ENCODE measurements at regions not wholly inside any gene's neighbourhood (a gene's known extent, or its start where the extent isn't known, plus 50 kb on each side); places are given as distances from the start of the nearest gene placed in this dataset.
"Not testable (repeated sequence)": the region's sequence is repeated elsewhere in the genome, so short reads cannot be mapped to it uniquely, and the experiment has no call there.

DNA sequence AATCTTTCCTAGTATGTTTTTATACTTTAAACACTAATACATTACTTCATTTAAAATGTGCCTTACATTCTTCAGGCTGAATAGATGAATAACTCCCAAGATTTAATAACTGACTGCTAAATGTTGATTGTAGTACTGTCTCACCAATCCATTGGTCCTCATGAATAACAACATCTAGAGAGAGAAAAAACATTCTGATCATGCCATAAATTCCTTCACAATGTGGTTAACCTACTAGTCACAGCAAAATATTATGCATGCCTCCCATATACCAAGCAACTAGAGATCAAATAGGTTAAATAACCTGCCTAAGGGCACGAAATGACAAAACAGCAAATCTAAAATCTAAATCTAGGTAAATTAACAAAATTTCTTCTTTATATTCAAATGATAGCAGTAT lies 66.2 kb downstream of the SYT15 start:
- not testable (repeated sequence) for DNase-seq

DNA sequence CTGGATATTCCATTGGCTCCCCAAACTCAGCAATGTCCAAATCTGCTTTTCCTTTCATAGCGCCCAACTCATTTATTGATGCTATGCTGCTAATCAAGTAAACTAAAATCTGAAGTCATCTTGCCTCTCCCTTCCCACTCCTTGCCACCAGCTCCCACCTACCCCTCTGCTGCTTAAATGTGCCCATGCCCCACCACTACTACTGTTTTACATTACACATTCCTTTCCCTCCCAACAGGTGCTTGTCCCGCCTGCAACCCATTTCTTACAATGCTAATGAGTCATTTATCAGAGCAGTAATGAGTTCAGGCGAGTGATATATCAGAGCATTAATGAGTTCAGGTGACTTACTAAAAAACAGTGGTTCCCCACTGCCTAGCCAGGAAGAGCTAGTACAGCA lies 67.2 kb downstream of the SYT15 start:
- not testable (repeated sequence) for DNase-seq

DNA sequence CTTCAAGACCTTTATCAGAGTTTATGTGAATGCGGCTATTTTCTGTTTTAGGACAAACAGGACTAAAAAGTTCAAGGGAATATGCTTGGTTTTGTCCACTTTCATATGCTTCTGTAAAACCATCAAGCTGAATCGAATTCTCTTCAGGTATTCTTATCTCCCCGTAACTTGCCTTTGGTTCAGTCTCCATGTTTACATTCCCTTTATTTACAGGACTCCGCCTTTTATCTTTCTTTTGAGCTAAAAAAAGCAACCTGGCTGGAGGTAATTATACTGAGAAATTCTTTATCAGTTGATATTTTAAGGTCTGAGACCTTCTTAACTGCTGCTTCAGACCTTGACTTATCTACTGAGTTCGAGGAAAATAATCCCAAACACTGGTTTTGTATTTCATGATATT lies 72.0 kb downstream of the SYT15 start:
- DNase-seq, result not testable (repeated sequence)

DNA sequence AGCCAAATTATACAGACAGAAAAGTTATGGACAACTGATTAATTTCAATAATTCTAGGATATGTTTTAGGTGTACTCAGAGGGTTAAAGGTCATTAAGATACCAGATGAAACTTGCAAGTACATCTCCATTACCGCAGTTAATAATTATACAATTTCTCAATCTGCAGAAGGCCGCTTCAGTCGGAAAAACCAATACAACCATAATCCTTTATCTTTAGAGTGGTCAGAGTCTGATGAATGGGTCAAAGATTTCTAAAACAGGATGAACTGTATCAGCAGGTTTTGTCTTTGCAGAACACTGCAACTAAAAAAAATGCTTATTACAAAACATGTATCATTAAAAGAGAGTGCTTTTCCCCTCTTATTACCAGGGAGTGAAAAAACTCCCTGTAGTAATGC lies 78.5 kb downstream of the SYT15 start:
- DNase-seq, result not testable (repeated sequence)

DNA sequence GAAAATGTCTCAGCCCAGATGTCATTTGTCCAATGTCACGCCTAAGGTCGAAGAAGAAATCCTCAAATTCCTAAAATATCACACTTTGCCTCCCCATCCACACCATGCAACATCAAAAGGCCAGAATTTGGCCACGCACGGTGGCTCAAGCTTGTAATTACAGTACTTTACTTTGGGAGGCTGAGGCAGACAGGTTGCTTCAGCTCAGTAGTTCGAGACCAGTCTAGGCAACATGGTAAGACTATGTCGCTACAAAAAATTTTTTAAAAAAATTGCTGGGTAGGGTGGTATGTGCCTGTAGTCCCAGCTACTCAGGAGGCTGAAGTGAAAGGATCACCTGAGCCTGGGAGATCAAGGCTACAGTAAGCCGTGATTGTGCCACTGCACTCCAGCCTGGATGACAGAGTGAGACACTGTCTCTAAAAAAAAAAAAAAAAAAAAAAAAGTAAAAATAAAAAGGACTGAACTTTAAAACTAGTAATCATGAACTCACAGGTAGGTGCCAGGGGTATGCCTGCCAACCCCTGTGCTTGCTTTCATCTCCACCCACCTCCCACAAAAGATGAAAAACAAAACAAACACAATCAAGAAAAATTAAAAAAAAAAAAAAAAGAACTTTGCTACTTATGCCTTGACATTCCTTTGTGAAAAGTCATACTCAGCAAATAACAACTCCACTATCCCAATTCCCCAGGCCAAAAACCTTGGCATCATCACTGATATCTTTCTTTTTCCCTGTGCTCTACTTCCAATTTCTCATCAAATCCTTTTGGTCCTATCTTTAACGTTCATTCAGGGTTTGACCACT lies 81.3 kb downstream of the SYT15 start:
- not testable (repeated sequence) for DNase-seq

DNA sequence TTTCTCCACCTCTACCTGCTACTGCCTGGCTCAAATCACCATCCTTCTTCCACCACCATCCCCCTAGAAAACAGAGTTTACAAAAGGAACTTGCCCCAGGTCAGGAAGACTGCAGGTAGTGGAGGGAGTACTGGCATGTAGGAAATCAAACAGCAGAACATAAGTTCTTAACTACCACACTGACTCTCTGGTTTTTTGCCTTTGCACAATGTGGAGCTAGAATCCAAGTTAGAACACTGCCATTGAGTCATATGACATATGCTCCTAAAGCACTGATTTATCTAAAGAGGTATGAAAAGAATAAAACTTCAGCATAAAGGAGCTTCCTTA lies 81.9 kb downstream of the SYT15 start:
- not testable (repeated sequence) for DNase-seq

DNA sequence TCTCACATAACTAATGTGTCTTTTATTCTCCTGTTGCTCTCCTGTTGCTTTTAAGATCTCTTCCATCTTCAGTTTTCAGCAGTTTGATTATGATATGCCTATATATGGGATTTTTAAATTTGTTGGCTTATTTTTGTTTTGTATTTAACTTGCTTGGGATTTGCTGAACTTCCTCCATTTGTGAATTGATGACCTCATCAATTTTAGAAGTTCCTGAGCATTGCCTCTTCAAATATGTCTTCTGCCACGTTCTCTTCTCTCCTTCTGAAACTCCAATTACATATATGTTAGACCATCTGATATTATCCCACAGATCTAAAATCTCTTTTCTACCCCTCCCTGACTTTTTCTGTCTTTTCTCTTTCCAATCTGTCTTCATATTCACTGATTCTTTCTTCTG lies 86.6 kb downstream of the SYT15 start:
- DNase-seq, result not testable (repeated sequence)

DNA sequence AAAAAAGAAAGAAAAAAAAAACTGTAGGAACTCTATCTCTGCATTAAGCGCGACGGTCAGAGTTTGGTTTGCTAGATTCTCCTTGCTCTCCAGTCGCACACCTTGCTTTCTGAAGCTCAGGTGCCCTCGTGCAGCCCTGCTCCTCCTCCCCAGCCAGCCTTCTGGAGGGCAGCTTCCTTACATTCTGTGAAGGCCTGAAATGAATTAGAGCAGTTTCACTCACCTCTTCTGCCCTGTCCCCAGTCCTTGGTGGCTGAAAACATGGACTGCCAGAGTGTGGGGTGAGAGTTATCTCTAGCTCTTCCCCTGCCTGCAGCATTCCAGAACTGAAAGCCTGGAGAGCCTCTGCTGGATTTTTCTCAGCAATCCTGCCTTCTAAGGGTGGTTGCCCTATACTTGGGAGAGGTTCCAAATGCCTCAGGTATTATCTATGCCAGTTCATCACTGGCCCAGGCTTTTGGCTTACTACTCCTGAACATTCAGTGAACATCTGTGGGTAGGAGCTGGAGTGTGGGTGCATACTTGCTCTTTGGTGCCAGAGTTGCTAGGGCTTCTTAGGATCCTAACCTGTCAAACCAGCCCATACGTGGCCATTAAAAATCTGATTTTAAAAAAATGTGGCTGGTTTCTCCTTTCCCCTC lies 89.5 kb downstream of the SYT15 start:
- DNase-seq, result not testable (repeated sequence)

DNA sequence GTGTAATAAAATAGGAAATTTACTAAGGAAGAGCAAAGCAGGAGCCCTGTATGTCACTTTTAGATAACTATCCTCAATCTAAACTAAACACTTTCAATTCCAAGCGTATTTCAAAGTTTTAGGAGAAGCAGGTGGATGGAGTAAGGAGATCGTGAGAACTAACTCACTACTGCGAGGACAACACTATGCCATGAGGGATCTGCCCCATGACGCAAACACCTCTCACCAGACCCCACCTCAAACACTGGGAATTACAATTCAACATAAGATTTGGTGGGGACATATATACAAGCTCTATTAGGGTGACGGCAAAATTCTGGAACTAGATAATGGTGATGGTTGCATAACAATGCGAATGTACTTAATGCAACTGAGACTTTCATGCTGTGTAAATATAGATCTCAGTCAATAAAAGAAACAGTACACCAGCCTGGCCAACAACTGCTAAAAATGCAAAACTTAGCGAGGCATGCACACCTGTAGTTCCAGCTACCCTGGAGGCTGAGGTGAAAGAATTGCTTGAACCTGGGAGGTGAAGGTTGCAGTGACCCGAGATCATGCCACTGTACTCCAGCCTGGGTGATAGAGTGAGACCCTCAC lies 99.0 kb downstream of the SYT15 start:
- not testable (repeated sequence) for DNase-seq

DNA sequence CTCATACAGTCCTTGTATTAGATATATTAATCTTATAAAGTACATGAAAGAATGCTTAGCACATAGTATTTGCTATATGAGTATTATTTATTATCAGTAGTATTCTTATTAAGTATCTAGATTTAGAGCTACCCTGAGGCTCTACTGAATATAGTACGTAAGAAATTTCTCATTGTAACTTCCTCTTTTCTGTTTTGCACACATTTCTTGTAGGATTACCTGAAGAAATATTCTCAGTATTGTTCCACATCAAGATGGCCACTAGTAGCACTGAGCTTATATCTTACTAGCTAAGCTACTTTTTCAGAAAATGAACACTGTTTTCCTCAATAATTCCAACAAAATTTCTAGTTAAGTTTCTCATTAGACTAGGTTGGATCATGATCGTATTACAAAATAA lies 112.5 kb downstream of the SYT15 start:
- not testable (repeated sequence) for DNase-seq

DNA sequence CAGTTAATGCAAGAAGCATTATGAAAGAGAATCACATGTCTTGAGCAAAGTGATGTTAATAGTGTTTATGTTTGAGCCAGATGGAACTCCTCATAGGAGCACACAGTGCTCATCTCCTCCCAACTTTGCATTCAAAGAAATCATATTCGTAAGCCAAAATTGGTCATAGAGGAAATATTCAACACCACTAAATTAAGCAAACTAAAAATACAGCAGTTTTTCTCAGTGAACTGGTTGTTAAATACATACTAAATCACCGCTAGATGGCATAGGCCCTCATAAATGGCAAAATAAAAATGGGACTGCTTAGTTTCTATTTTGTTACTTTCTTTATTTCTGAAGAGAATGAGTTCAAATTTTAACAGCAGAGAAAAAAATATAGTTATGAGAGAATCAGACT lies 114.3 kb downstream of the SYT15 start:
- not testable (repeated sequence) for DNase-seq

DNA sequence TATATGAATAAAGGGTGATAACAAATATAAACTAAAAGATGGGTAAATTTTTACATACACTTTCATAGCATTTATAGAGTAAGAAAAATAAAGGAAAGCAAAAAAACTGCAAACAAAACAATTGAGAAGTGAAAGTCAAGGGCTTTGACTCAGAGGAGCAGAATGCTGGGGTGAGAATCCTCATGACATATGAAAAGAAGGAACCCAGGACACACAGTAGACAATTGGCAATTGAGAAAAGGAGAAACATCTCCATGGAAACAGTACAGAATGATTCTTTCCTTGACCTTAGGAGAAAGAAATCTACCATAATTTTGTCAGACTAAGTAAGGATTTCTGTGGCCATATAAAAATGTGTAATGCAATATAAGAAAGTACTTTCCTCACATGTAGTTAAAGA lies 138.3 kb downstream of the SYT15 start:
- not testable (repeated sequence) for DNase-seq

DNA sequence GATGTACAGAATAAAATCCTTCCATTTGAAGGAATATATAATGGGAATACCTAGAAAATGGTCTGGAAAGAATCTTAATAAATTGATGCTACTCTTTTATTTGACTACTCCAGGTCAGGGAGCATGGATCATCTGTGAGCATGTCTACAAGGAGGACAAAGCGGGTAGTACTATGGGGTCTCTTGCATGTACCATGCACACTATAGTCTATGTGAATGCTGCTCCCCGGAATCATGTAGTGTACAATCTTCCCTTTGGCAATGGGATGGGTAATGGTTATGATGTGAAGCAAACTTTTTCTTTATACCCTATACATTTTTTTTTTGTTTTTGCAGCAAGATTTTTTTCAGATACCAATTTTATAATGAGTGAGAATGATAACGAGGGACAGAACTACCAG lies 139.1 kb downstream of the SYT15 start:
- DNase-seq, result not testable (repeated sequence)

DNA sequence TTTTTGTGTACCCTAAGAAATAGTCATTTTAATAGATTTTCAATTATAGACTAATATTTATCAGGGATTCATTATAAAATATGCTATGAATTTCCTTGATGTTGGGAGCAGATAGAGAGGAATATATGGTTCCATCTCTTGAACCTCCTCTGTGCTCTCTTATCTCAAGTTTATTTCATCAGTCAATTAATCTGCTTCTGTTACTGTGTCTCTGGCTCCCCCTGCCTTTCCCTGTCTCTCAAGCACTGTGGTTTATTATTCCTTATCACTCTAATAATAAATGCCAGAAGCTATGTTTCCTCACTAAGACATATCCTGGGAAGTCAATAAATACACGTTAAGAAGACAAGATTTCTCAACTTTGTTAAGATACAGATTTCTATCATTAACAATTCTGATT lies 141.5 kb downstream of the SYT15 start:
- not testable (repeated sequence) for DNase-seq

DNA sequence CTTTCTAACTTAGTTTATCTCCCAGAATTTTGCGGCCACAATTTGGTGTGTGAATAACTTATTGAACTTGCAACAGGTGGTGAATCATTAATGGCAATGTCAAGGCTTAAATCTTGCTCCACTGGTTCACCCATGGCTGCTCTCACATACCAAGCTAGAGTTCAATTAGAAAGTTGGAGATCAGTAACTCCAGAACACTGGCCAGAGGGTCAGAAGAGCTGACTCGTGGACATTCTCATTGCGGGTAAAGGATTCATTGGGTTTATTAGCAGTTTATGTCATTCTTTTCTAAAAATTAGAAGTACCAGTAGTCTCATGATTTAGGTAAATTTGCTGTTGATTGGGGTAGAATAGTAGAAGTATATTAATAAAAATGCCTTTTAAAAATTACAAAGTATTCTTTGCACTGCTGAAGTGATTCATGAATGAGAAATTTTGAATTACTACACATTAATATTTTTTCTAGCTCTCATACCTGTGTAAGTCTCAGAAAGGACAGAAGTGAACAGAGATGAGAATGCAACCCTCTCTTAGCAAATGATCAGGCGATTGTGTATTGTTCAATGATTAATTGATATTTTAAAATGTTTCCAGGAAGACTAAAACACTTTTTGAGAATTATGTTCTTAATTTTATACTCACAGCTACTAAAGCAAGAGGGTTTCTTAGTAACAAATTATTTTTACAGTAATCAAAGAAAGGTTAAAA lies 142.0 kb downstream of the SYT15 start:
- DNase-seq, result not testable (repeated sequence)

DNA sequence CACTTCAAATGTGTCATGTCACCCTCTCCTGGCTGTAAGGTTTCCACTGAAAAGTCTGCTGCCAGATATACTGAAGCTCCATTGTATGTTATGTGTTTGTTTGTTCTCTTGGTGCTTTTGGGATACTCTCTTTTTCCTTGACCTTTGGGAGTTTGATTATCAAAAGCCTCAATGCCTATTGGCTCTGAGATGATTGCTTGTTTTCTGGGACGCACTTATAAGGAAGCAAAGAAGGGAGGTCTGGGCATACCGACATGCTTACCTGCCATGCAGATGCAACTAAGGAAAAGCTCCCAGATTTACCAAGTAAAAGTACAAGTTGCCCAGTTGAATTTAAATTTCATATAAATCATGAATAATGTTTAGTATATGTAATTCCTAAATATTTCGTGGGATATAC lies 145.3 kb downstream of the SYT15 start:
- DNase-seq, result not testable (repeated sequence)

DNA sequence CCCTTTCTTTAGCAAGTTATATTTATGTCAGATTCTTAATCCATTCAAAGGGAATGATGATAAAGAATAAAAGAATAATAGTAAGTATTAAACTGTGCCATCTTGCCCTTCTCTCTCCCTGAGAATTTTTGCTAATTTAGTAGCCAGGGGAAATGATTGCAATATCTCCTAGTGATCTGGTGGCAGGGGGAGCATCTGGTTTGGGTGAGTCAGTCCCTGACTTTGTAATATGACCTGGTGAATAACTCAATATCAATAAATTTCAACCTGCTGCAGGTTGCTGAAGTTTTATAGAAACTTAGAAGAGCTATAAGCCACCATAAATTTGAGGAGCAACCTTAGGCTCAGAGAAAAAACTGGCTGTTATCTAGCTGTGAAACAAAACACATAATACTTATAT lies 149.4 kb downstream of the SYT15 start:
- DNase-seq, result not testable (repeated sequence)

DNA sequence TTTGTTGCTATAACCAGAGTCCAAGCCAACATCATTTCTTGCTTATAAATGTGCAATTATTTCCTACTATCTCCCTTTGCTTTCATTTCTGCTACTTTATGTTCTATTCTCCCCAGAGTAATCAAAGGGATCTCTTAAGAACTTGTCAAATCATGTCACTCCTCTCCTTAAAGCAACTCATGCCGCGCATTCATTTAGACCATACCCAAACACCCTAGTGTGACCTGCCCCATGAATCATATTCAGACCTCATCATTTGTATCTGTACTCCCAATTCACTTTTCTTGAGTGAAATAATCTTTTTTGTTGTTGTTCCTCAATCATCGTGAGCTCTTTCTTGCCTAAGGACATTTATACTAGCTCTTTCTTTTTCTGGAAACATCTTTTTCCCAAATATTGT lies 151.8 kb downstream of the SYT15 start:
- not testable (repeated sequence) for DNase-seq

DNA sequence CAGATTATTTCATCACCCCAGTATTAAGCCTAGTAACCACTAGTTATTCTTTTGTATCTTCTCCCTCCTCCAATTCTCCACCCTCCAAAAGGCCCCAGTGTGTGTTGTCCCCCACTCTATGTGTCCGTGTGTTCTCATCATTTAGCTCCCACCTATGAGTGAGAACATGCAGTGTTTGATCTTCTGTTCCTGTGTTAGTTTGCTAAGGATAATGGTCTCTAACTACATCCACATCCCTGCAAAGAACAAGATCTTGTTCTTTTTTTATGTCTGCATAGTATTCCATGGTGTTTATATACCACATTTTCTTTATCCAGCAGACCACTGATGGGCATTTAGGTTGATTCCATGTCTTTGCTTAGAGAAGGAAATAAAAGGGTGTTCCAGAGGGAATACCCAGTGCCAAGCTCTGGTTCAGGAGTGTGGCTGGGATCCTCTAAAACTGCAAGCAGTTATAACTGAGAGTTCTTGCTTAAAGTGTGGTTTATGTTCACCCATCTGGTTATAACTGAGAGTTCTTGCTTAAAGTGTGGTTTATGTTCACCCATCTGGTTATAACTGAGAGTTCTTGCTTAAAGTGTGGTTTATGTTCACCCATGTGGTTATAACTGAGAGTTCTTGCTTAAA lies 154.8 kb downstream of the SYT15 start:
- DNase-seq, result not testable (repeated sequence)

DNA sequence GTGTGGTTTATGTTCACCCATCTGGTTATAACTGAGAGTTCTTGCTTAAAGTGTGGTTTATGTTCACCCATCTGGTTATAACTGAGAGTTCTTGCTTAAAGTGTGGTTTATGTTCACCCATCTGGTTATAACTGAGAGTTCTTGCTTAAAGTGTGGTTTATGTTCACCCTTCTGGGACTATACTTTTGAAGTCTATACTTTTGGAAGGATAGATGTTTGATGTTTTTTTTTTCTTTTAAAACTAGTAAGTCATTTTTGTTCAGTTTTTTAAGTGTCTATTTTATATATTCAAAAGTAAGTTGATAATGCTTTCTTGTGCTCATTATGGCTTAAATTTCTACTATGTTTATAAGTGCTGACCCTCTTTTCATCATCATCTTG lies 155.3 kb downstream of the SYT15 start:
- DNase-seq, result not testable (repeated sequence)

DNA sequence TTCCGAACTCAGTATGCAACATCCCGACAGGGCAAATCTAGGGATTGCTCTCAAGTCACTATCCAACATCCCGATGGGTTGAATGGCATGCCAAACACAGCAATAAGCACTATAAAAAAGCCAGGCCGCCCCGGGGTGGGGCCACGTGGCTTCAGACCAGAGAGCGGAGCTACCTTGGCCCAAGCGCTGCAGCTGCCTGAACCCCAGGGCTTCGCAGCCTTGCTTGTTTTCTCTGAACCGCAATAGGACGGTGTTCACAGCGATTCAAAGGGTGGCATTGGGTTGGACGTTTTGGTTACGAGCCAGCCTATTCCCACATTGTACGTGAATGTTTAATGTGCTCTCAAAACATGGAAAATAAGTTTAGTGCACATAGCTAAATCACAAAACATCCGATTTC lies 161.0 kb downstream of the SYT15 start:
- not testable (repeated sequence) for DNase-seq

DNA sequence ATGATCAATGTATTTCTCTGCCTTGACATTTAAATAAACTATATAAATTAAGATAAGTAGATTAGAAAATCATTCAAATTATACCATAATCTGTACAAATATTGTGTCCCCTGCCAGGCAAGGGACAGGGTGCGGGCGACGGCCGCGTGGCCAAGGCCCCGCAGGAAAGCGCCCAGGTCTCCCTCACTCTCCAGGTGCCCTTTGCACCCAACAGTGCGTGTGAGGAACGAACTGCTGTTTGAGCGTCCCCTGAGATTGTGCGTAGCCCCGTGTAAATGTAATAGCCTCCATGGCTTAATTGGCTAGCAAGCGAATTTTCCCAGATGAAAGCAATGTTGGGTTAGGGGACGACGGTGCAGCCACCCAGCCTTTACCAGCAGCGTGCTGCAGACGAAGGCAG lies 161.4 kb downstream of the SYT15 start:
- not testable (repeated sequence) for DNase-seq

DNA sequence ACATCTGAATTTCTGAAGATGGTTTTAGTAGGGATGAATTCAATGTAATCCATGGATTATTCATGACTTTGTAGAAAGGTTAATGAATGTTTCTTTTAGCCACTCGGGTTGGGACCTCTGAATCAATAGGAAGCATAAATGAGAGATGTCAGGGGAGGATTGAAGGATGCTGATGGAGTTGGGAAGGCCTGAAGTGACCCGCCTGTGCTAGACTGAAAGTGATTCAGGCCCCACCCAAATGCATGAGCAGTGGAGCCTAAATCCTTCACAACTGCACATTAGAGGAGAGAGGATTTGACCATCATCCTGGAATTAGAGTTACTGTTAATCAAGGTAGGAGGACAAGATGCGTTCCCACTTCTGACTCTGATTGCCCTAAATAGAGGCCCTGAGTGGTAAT lies 162.2 kb upstream of the PTPN20 start:
- not testable (repeated sequence) for DNase-seq

Measured in activated CD4-positive, alpha-beta T cell treated with anti-CD3 and anti-CD28 coated beads, Interleukin-2, amount 50 U/mL, for 48 hours (primary cell).